AG09319 (cell line): ENCODE measurements at regions not wholly inside any gene's neighbourhood (a gene's known extent, or its start where the extent isn't known, plus 50 kb on each side); places are given as distances from the start of the nearest gene placed in this dataset.

Experiments
- DNase-seq: peaks from one replicate; pipeline ENCODE4 v3.0.0-alpha.2; 2010; ENCODE audit warnings: low read depth; ENCODE audit errors: extremely low read depth
- CTCF ChIP-seq: IDR thresholded peaks from 2 replicates; pipeline ENCODE4 v1.5.1; 2011; ENCODE audit warnings: low read depth, mild to moderate bottlenecking, inconsistent platforms, low read length, moderate library complexity

GRCh38 chr7:25930492-25931048, 221.4 kb upstream of the NFE2L3 start:
- no peak for DNase-seq
- no peak for TF ChIP-seq CTCF

DNA sequence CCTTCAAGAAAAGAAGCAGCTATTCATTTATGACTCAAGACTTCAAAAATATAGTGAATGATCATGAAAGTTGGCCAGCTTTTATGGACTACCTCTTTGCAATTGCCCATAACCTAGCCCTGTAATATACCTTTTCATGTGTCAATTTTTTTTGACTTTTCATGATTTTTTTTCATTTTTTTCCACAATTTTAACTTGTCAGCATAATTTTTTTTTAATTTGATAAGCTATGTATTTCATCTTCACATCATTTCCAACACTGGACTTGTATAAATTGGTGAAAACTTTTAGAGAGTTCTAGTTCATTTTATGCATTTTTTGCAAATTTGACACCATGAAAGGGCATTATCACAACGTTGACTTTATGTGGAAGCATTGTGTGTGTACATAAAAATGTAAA, 220.8 kb upstream of the NFE2L3 start:
- DNase-seq, result no peak
- TF ChIP-seq CTCF, result no peak

DNA sequence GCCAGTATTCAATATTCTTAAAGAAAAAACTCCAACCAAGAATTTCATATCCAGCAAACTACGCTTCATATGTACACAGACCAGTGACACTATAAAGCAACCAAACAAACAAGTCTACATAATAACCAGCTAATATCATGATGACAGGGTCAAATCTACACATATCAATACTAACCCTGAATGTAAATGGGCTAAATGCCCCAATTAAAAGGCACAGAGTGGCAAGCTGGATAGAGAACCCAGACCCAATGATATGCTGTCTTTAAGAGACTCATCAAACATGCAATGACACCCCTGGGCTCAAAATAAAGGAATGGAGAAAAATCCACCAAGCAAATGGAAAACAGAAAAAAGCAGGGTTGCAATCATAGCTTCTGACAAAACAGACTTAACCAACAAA, 218.1 kb upstream of the NFE2L3 start:
- no peak for TF ChIP-seq CTCF
- DNase-seq, result no peak

- no peak for TF ChIP-seq CTCF
- DNase-seq, result no peak
Measured at GRCh38 chr7:25940086-25940906, 211.7 kb upstream of the NFE2L3 start.

GRCh38 chr7:25944777-25945515, 207.1 kb upstream of the NFE2L3 start:
- DNase-seq, result no peak
- TF ChIP-seq CTCF, result no peak

DNA sequence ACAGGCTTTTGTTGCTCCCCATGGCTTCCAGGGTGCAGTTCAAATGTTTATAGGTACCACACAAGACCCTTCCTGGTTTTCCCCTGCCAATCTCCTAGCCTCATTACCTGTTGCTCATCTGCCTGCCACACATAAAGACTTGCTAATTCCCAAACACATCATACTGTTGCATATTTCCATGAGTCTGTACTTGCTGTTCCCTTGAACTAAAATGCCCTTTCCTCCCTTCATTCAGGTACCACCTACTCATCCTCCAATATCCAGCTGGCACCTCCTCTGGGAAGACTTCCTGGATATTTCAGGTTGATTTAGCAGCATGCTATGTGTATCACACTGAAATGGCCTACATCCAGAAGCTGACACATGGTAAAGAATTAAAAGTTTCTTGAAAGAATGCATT, 206.4 kb upstream of the NFE2L3 start:
- no peak for DNase-seq

More for the DNA sequence above, 206.4 kb upstream of the NFE2L3 start:
- no peak for TF ChIP-seq CTCF
